GM19043 (cell line): ENCODE measurements at regions not wholly inside any gene's neighbourhood (a gene's known extent, or its start where the extent isn't known, plus 50 kb on each side); places are given as distances from the start of the nearest gene placed in this dataset.
"Not testable (repeated sequence)": the region's sequence is repeated elsewhere in the genome, so short reads cannot be mapped to it uniquely, and the experiment has no call there.

Experiments used
- ATAC-seq: cut with Tn5 transposase; IDR thresholded peaks from one replicate; pipeline ENCODE4 v1.9.1; 2021; ENCODE audit warnings: low read depth; ENCODE audit not compliant: unreplicated experiment

DNA sequence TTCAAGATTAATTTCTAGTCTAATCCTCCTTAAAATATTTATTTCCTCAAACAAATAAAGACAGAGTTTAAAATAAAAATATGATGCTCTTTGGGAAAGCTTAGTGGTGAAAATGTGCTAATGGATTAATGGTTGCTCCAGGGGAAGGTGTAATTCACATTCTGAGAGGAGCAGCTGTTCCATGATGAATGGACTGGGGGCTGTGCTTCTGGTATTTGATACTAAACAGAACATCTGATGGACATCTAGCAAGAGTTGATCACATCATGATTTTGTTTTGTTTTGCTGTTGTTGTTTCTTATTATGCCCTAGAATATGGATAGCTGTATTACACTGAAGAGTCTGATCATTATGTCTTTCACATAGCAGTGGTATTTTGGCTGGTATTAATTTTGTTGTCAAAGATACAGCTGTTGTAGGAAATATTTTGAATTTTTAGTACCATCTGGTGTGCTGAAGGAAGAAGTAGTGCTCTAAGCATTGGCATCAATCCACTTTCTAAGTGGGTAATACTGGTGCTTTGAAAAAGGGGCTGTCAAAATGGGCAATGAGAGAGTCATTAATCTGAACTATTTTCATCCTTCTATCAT, 296.4 kb downstream of the ADAMTS20 start:
- ATAC-seq: no peak

DNA sequence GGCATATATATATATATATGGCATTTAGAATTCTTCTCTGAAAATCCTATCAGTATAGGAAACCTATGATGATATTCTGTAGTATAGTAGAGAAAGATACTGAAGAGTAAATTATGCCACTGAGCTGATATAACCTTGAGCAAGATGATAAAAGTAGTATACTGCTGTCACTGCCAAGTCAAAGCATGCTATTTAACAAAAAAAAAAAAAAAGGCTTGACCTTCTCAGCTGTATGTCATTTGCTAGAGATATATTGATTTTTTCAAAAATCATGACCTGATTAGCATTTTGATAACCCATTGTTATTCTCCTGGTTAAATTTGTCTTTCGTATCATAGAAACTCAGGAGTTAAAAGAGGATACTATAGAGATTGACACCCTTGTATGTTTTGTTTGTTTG, 299.4 kb downstream of the ADAMTS20 start:
- ATAC-seq: no peak

DNA sequence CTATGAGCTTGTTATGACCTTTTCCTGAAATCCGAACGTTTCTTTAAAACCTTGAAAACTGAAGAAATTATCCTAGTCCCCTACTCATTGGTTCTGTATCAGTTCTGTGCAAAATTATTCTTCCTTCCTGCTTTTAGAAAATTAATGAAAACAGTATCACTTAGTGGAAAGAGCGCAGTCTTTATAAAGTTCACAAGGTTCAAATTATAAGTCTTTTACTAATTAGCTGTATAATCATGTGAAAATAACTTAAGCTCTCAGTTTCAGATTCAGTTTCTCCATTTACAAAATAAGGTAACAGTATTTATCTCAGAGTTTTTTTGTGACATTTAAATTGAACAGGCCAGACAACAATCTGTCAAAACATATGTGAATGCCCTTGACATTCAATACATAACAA, 306.1 kb downstream of the ADAMTS20 start:
- no peak for ATAC-seq

DNA sequence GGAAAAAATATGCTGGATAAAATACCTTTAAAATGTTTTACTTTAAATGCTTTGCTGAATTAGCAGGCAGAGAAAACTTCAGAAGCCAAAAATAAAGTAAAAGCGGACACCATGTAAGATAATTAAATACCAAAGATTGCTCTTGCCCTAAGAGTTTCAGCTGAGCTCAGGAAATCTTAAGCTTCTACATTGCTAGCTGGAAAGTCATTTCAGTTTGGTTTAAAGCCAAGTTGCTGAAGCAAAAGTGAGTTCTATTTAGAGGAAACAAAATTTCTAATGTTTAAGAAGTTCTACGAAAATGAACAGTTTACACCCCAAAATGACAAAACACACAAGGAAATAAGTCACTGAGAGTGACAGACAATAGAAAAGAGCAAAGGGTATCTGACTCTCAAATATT, 310.0 kb downstream of the ADAMTS20 start:
- no peak for ATAC-seq

DNA sequence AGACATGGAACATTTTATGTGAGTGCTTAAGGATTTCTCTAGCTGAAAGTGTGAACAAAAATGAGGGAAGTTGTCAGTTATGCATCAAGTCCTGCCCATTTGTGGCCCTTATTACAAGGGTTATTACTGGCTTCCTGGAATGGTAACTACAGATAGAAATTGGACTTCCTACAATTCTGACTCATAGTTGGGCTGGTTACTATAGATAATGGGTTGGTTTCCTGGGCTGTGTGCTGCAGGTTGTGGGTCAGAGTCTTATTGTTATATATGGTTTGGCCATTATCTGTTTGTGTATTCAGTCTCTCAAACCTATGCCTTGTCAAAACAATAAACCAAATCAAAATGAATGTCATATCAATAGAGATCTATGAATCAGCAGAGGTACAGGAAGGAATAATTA, 313.7 kb downstream of the ADAMTS20 start:
- no peak for ATAC-seq

DNA sequence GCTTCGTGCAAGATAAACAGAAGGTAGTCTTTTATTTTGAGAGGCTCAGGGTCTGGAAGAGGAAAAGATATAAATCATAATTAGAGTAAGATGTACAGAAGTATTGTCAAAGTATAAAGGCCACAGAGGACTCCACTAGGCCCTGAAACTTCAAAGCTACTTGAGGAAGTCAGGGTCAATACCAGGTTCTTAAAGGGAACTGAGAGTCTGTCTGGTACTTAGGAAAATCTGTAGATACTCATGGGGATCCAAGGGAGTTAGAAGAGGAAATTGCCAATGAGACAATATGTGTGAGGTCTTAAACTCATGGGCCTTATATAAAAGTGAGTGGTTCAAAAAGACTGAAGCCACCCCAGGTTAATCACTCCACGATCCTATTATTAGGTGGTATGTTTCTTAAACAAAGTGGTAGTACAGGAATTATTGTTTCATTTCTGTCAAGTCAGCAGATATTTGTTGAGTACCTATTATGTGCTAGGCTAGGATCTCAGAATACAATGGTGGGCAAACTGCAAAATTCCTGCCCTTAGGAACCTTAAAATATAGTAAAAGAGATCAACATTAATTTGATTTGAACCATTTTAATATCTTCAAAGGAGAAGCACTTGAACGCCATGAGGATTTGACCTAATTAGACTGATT, 314.6 kb downstream of the ADAMTS20 start:
- no peak for ATAC-seq

DNA sequence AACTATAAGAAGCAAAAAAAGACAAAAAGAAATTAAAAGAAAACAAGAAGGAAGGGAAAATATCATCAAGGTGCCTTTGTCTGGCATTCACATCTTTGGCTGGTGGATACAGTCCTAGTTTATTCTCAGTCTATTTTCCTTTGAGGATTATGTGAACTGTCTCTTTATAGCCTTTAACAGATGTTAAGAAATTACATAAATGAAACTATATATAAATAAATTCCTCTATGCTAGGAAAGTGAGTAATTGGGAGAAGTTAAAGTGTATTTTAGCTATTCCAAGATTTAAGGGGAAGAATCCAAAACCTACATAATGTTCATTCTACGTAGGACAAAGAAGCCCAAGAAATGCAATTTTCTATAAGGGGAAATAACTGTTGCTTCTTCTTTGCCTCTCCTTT, 316.3 kb downstream of the ADAMTS20 start:
- no peak for ATAC-seq

DNA sequence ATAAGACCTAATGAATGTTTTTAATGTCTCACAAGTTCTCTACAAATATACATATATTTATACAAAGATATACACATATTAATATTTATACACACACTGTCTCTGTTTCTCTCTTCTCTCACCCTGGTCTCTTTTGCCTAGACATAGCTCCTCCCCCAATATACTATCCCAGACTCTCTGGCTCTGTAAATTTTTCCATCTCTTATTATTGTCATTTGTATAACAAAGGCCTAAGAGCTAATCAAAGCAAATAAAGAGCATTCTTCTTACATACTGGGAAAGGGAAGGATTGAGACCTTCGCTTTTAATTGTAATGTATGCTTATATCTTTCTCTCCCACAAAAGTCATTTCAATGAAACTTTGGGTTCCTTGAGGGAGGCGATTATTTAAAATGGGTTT, 318.1 kb downstream of the ADAMTS20 start:
- ATAC-seq: no peak

DNA sequence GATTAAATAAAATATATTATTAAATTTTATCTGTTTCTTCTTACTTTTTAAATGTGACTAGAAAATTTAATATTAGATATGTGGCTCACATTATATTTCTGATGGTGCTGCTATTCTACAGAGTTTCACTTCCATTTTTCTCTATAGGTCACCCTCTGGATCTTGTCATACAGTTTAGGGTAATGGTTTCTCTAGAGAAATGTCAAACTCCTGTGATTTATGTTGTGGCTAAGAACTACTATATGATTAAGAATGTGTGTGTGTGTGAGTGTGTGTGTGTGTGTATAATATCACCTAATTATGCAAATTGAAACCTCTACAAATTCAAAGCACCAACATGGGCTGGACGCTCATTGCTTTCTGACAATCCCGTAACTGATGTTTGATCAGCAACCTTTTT, 325.9 kb downstream of the ADAMTS20 start:
- ATAC-seq: no peak

DNA sequence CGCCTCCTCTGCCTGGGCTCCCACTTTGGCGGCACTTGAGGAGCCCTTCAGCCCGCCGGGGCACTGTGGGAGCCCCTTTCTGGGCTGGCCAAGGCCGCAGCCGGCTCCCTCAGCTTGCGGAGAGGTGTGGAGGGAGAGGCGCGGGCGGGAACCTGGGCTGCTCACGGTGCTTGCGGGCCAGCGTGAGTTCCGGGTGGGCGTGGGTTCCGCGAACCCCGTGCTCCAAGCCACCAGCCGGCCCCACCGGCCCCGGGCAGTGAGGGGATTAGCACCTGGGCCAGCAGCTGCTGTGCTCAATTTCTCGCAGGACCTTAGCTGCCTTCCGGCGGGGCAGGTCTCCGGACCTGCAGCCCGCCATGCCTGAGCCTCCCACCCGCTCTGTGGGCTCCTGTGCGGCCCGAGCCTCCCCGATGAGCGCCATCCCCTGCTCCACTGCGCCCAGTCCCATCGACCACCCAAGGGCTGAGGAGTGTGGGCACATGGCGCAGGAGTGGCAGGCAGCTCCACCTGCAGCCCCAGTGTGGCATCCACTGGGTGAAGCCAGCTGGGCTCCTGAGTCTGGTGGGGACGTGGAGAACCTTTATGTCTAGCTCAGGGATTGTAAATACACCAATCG, 327.7 kb downstream of the ADAMTS20 start:
- ATAC-seq: not testable (repeated sequence)

DNA sequence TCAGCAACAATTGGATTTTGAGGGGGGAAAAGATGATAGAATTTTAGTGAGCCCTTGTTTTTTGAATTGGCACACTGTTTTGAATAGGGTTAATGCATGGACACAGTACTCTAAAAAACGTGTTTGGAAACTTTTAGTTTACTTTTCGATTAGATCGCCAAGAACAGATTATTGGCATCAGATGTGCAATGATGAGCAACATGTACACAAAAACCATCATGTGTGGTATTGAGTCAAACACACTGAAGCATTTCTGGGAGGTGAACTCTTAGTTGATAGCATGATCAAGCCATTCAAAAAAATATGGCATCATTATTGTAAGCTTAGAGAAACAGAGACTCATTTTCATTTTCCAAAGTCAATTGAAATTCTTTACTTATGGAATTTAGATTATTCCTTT, 329.2 kb downstream of the ADAMTS20 start:
- ATAC-seq: no peak

DNA sequence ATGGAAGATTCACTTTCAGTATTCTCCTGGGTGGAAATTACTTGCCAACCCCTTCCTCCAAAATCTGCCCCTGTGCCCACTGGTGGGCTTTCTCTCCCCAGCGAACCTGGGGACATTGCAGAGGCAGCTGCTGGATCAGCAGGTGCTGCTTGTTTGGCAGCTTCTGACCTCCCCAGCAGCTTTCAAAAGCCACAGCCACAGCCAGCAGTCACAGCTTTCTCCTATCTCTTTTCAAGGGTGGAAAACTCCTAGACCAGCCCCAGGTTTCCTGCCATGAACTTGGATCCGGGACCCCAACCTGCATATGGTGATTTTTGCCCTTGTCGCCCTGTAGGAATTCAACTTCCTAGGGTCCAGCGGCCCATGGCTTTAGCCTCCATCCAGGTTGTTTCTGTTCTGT, 330.8 kb downstream of the ADAMTS20 start:
- no peak for ATAC-seq

DNA sequence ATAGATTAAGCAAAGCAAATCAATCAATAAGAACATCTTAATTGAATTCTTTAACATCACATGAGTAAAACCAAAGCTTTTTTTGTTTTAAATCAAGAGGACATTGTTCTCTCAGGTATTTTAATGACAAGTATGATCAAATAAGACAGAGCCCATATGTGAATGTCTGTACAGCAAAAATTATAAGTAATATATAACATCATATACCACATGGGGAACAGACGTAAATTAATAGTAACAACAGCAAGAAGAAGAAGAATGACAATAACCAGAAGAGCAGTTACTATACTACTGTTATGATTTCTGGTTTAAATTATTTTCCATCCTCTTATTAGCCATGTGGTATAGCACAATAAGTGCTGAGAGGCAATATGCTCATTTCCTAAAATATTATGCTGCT, 335.5 kb downstream of the ADAMTS20 start:
- ATAC-seq: no peak

DNA sequence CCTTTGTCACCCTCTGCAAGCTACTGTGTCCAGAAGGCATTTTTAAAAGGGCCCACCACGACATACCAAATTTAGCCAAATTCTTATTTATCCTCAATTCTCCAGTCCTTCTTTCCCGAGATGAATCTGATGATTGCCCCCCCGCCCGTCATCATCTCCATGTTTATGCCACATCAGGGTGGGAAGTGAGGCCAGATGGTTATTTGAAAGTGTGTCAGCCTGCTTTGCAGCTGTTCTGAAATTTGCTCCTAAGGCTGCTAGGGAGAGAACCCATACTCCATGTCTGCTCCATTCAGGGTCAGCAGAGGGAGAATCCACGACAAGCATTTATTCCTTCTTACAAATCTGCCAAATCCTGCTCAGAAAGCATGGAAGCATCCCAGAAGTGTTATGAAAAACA, 337.8 kb downstream of the ADAMTS20 start:
- ATAC-seq: no peak

DNA sequence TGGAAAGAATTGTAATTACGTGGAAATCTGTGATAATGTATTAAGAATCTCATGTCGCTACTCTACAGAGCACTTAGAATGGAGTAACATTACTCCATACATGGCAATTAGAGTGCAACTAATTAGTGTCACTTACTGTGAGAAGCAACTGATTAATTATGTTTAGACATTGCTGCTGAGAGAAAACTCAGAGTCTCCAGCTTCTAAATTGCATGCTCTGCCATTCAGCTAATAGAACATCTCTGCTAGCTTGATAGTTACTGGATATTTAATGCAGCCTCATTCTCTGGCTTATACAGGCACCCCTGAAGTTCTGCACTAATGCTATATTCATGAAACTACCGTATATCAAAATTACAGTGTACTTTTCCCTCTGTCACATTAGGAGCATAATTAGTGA, 338.4 kb downstream of the ADAMTS20 start:
- ATAC-seq: no peak

DNA sequence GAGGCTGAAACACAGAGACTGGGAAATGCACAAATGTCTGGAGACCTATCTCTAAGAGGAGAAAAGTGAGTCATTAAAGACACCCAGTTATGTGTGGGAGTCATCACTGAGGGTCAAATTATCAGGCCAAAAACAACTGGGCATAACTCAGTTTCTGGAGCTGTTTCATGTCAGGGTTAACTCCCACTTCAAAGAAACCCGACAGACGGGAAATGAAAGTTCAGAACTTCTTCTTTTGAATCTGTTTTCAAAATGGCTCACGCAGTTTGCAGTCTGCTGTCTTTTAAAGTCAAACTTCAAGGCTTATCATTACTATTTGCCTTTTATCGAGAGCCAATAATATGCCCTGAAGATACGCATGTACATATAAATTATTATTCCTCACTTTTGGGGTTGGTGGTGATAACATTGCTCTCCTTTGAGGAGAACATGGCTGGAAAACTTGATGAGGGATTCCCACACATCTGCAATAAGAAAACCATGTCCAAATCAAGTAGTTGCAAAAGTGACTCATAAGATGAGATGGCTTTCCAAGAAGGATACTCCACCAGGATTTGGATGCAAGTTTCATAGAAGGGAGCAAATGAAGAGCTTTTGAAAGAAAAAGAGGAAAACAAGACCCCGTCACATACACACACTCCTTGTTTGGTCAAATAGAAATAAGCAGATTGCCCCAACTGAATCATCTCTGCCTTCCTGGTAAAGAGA, 341.4 kb downstream of the ADAMTS20 start:
- peak; percentile 92 for ATAC-seq

DNA sequence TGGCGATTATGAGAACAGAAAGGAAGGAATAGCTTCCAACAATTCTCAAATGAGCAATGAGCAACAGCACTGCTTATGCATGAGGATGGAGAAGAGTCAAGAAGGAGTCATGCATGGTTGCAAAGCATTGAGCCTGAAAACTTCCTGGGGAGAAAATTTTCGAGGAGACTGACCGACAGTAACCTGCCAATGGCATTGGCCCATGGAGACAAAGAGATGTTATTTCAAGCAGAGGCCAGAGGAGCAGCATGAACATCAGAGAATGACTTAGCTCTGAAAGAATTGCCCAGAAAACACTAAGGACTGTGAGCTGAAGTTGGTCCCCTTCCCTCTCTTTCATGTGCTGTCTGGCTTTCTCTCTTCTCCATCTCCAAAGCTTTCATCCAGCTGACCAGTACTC, 343.4 kb downstream of the ADAMTS20 start:
- no peak for ATAC-seq

DNA sequence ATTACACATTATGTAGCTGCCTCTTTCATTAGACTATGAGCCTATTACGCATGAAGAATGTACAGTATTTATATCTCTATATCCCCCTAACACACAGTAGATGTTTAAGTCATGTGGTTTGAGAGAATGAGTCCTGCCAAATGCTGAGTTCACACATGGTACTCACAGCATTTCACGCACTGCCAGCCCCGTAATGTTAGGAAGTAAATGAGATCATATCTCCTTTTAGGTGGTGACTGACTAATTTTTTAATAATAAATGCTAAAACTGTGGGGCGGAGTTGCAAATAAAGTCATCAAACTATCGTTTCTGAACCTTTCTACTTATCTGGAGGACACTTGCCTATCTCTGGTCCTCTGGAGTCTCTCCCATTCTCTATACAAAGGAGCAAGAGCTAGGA, 343.8 kb downstream of the ADAMTS20 start:
- no peak for ATAC-seq

DNA sequence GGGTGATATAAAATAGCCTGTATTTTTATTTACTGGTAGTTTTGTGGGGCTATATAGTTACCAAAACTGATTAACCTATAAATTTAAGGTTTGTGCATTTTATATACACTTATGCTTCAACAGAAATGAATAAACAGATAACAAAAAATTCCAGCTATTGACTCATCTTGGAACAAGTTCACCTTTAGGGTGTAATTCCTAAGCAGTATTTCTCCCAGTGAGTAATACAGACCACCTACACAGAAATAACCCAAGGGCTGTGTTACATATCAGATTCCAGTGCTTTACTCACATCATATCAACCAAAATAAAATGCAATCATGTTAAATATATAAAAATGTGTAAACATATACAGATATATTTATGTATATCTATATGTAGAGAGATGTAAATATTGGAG, 345.6 kb downstream of the ADAMTS20 start:
- no peak for ATAC-seq

DNA sequence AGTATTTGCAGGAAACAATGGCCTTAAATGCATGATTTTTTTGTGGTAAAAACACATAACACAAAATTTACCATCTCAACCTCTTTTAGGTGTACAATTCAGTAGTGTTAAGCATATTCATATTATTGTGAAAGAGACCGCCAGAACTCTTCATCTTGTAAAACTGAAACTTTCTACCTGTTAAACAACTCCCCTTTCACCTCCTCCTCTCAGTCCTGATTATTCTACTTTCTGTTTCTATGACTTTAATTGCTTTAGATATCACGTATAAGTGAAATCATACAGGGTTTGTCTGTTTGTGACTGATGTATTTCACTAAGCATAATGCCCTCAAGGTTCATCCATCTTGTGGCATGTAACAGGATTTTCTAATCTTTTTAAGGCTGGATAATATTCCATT, 353.4 kb downstream of the ADAMTS20 start:
- no peak for ATAC-seq

DNA sequence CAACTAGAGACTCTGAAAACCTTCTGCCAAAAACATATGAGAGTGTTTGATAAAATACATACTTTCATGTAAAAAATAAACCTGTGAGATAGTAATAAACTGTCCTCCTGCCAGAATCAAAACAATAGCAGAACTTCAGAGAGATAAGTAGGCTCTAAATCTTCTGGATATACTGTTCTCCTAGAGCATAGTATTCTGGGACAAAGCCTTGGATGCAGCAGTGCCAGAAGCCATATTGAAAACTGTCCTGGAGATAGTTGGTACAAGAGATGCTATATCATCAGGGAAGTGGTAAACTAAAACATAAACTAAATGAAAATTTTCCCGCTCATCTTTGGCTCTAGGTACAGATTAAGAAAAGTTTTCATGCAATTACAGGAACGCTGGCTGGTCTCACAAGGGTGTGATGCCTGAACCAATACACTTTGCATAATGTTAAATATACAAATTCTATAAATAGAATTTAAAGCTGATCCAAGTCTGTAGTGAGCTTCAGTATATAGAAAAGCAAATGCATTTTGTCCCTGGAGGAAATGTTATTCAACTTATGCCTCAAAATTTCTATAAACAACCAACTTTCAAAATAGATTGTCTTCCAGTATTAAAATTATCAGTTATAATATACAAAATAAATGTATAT, 355.6 kb downstream of the ADAMTS20 start:
- no peak for ATAC-seq
